Thyroid gland (tissue), 4 donors: ENCODE measurements at regions not wholly inside any gene's neighbourhood (a gene's known extent, or its start where the extent isn't known, plus 50 kb on each side); places are given as distances from the start of the nearest gene placed in this dataset.
"Not testable (repeated sequence)": the region's sequence is repeated elsewhere in the genome, so short reads cannot be mapped to it uniquely, and the experiment has no call there.

ENCODE experiments used
- DNase-seq, 2 donors: peaks; one replicate each; pipeline ENCODE4 v3.0.0-alpha.2; 2019
- H3K27ac ChIP-seq, 3 donors: fragments of 200-600 bp; sonication (generic); 1 replicate in 2 of 3; 2 replicates in 1 of 3; pipeline ENCODE4 v1.5.1; 2016 to 2019; ENCODE audit warnings: mild to moderate bottlenecking in 1 of 3, moderate library complexity in 1 of 3
- H3K27me3 ChIP-seq: fragments of 200-600 bp; sonication (generic); one replicate; pipeline ENCODE4 v1.5.1; 2019
- H3K36me3 ChIP-seq, 2 donors: fragments of 200-600 bp; sonication (generic); one replicate each; pipeline ENCODE4 v1.5.1; 2016 to 2019
- H3K4me1 ChIP-seq, 2 donors: fragments of 200-600 bp; sonication (generic); one replicate each; pipeline ENCODE4 v1.5.1; 2017 to 2019
- H3K4me3 ChIP-seq, 3 donors: fragments of 200-600 bp; sonication (generic); replicated peaks in 1 of 3; 1 replicate in 2 of 3; 2 replicates in 1 of 3; pipeline ENCODE4 v1.5.1; 2016; ENCODE audit warnings: mild to moderate bottlenecking in 1 of 3
- H3K9me3 ChIP-seq: fragments of 200-600 bp; sonication (generic); one replicate; pipeline ENCODE4 v1.5.1; 2017
- POLR2A ChIP-seq, 2 donors: fragments of 450-650 bp; IDR thresholded peaks; one replicate each; pipeline ENCODE4 v1.6.1; 2017; ENCODE audit warnings: antibody characterized with exemption in 2 of 2, mild to moderate bottlenecking in 2 of 2, moderate library complexity in 1 of 2
- WGBS, 2 donors: methylation state at CpG; one replicate each; pipeline ENCODE4 v1.1.5; 2017; 5-methylcytosine and 5-hydroxymethylcytosine counted together
- intact Hi-C: fragments of 100-400 bp; cut with DNase I; formaldehyde crosslinking; loops from one replicate; pipeline ENCODE4 v1.15.1; 2023
- TF ChIP-seq, protein P1 (sequence below), 6 experiments: fragments of 200-600 bp in 3 of 6; fragments of 450-650 bp in 3 of 6; sonication (generic) in 3 of 6; IDR thresholded peaks; one replicate each; pipeline ENCODE4 v1.5.1; 2016 to 2019; ENCODE audit warnings: antibody characterized with exemption in 6 of 6, mild to moderate bottlenecking in 2 of 6, inconsistent platforms in 1 of 6, moderate library complexity in 1 of 6

DNA sequence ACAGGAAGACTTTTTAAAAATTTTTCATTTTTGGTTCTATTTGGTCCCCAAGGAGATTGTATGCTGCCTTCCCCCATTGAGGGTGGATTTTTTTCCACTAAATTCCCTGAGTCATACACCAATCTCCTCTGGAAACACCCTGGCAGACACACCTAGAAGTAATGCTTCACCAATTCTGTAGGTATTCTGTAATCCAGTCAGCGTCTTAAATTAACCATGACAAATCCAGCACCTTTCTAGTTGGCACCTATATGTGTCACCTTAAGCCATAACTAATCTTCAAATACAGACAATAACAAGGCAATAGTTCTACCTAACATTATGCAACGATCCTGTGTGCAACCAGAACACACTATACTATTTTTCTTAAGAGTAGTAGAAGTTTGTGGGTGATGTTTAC, 459.1 kb upstream of the NDN start:
- TF ChIP-seq POLR2A (IDR thresholded peaks at IDR 0.05): no peak
- TF ChIP-seq, protein P1, sequence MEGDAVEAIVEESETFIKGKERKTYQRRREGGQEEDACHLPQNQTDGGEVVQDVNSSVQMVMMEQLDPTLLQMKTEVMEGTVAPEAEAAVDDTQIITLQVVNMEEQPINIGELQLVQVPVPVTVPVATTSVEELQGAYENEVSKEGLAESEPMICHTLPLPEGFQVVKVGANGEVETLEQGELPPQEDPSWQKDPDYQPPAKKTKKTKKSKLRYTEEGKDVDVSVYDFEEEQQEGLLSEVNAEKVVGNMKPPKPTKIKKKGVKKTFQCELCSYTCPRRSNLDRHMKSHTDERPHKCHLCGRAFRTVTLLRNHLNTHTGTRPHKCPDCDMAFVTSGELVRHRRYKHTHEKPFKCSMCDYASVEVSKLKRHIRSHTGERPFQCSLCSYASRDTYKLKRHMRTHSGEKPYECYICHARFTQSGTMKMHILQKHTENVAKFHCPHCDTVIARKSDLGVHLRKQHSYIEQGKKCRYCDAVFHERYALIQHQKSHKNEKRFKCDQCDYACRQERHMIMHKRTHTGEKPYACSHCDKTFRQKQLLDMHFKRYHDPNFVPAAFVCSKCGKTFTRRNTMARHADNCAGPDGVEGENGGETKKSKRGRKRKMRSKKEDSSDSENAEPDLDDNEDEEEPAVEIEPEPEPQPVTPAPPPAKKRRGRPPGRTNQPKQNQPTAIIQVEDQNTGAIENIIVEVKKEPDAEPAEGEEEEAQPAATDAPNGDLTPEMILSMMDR (IDR thresholded peaks at IDR 0.05): no peak
- WGBS, 2 donors: 55 to 56% methylated on average over 2 of the region's 2 CpGs
- Histone ChIP-seq H3K36me3 (no peaks in the 10 kb centered on the region), H3K9me3 (no peaks in the 10 kb centered on the region), H3K27me3 (no peaks in the 10 kb centered on the region), H3K4me3 (no peak overlapping the region), H3K27ac (no peak overlapping the region), H3K4me1 (no peaks in the 10 kb centered on the region)
- intact Hi-C loops: no loop called here
- no peak for DNase-seq

DNA sequence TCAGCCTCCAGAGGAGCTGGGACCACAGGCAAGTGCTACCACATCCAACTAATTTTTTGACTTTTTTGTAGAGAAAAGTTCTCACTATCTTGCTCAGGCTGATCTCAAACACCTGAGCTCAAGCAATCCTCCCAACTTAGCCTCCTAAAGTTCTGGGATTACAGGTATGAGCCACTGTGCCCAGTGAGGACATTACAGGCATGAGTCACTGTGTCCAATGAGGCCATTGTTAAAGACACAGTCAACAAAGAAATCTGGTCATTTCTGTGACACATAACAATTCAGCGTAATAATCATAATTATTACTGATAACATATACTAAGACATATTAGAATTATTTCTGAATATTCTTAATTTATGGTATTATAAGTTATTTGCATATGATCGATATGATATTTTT, 463.4 kb upstream of the NDN start:
- WGBS, 2 donors: 78 to 82% methylated on average over 2 of the region's 2 CpGs
- no peak for DNase-seq
- Histone ChIP-seq H3K27me3 (no peaks in the 10 kb centered on the region), H3K36me3 (no peaks in the 10 kb centered on the region), H3K9me3 (no peaks in the 10 kb centered on the region), H3K4me3 (no peak overlapping the region), H3K27ac (no peak overlapping the region), H3K4me1 (no peaks in the 10 kb centered on the region)
- TF ChIP-seq POLR2A (IDR thresholded peaks at IDR 0.05): no peak
- TF ChIP-seq, protein P1 (IDR thresholded peaks at IDR 0.05): no peak
- intact Hi-C loops: no loop called here

- H3K4me3 ChIP-seq, H3K27ac ChIP-seq, H3K4me1 ChIP-seq, DNase-seq, intact Hi-C loops, H3K36me3 ChIP-seq, H3K9me3 ChIP-seq, H3K27me3 ChIP-seq: not testable (repeated sequence)
- 53 to 78% methylated on average over 1 of the region's 1 CpG for WGBS, 2 donors
Measured at GRCh38 chr15:24158306-24158705, 471.2 kb upstream of the NDN start.

DNA sequence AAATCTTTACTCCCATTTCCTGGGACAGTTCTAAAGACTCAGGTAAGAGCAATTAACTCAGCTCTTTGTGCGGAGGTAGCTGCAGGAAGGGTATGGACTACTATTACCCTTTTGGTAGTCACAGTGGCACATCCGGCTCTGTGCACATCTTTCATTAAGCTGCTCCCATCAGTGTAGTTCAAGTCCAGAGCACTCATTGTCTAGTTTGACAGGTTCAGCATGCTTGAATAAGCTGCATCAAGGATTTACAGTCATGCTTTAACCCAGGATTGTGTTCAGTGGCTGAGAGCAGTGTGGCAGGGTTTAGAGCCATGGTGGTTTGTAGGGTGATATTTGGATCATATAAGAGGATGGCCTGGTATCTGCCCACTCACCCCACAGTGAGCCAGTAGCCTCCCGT, 478.4 kb upstream of the NDN start:
- H3K27ac ChIP-seq, H3K4me1 ChIP-seq, H3K9me3 ChIP-seq, DNase-seq, H3K36me3 ChIP-seq, intact Hi-C loops, H3K4me3 ChIP-seq, H3K27me3 ChIP-seq: not testable (repeated sequence)
- WGBS, 2 donors: 71 to 94% methylated on average over 3 of the region's 3 CpGs

GRCh38 chr15:24202297-24202696, 473.3 kb upstream of the NPAP1 start:
- H3K36me3 ChIP-seq, intact Hi-C loops, H3K27me3 ChIP-seq, H3K4me3 ChIP-seq, H3K4me1 ChIP-seq, H3K9me3 ChIP-seq, H3K27ac ChIP-seq, DNase-seq: not testable (repeated sequence)
- WGBS, 2 donors: 74 to 77% methylated on average over 2 of the region's 2 CpGs

DNA sequence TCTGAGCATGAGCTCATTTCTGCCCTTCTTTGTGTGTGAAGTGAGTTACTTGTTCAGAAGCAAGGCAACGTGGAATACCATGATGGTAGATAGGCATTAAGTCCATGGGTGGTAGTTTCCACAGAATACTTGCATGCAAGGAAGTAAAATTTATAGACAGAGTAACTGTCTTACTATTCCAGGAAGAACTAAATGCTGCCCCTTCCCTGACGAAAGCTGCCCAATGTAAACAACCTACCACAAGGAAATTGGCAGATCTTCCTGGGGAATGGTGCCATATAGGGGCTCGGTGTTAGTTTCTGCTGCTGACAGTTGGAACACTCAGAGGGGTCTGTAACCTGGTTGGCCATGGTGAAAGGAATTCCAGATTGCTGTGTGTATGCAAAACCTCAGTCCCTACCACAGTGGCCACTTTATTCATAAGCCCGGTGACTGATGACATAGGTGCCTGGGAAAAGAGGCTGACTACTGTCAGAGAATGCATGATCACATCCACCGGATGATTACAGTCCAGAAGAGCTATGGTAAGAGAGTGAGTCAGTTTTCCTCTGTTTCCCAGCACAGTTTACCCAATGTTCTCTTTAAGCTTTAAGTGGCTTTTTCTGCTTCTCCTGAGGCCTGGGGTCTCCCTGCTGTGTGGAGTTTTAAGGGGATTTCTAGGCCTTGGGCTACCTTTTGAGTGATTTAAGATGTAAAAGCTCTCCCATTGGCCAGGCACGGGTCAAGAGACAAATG, 463.7 kb upstream of the NPAP1 start:
- H3K36me3 ChIP-seq, H3K4me3 ChIP-seq, H3K9me3 ChIP-seq, intact Hi-C loops, H3K27me3 ChIP-seq, H3K4me1 ChIP-seq, H3K27ac ChIP-seq, DNase-seq: not testable (repeated sequence)
- WGBS, 2 donors: 65 to 92% methylated on average over 4 to 5 of the region's 6 CpGs

DNA sequence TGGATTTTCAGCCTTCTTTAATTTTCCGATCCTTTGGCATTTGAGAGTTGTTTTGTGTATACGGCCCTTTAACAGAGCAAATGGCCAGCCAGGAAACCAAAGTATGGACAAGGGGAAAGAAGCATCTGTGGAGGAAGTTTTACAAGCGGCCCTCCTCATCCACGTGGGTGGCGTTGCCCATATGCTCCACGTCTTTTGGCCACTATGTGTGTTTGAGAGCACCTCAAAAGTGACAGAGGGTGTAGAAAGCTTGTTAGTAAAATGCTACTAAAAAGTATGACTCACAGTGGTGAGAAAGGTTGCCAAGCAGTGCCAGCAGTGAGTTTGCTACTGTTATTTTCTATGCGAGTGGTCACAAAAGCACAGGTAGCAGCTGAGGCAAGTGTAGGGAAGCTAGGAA, 451.8 kb upstream of the NPAP1 start:
- intact Hi-C loops: no loop called here
- DNase-seq: no peak
- Histone ChIP-seq H3K9me3 (no peaks in the 10 kb centered on the region), H3K4me1 (no peaks in the 10 kb centered on the region), H3K27ac (no peak overlapping the region), H3K36me3 (no peaks in the 10 kb centered on the region), H3K27me3 (no peaks in the 10 kb centered on the region), H3K4me3 (no peak overlapping the region)
- WGBS, 2 donors: 75 to 84% methylated on average over 7 of the region's 7 CpGs
- TF ChIP-seq, protein P1 (IDR thresholded peaks at IDR 0.05): no peak
- TF ChIP-seq POLR2A (IDR thresholded peaks at IDR 0.05): no peak
